ENCODE measurements at regions not wholly inside any gene's neighbourhood (a gene's known extent, or its start where the extent isn't known, plus 50 kb on each side); places are given as distances from the start of the nearest gene placed in this dataset.

DNA sequence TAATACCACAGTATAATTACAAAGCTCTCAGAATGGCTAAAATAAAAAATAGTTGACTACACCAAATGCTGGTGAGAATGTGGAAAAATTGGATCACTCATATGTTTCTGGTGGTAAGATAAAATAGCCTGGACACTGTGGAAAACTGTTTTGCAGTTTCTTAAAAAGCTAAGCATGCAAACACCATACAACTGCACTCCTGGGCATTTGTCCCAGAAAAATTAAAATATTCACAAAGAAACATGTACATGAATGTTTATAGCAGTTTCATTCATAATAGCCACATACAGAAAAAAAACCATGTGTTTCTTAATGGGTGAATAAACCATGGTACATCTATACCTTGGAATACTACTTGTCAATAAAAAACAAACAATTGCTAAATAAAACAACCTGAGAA is 172.9 kb downstream of the AHR start:
- TF ChIP-seq, protein P1, sequence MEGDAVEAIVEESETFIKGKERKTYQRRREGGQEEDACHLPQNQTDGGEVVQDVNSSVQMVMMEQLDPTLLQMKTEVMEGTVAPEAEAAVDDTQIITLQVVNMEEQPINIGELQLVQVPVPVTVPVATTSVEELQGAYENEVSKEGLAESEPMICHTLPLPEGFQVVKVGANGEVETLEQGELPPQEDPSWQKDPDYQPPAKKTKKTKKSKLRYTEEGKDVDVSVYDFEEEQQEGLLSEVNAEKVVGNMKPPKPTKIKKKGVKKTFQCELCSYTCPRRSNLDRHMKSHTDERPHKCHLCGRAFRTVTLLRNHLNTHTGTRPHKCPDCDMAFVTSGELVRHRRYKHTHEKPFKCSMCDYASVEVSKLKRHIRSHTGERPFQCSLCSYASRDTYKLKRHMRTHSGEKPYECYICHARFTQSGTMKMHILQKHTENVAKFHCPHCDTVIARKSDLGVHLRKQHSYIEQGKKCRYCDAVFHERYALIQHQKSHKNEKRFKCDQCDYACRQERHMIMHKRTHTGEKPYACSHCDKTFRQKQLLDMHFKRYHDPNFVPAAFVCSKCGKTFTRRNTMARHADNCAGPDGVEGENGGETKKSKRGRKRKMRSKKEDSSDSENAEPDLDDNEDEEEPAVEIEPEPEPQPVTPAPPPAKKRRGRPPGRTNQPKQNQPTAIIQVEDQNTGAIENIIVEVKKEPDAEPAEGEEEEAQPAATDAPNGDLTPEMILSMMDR (IDR thresholded peaks at IDR 0.05; ENCODE audit: low read depth, low read length) = no peak
- DNase-seq (ENCODE audit: extremely low read depth, low read depth) = no peak

DNA sequence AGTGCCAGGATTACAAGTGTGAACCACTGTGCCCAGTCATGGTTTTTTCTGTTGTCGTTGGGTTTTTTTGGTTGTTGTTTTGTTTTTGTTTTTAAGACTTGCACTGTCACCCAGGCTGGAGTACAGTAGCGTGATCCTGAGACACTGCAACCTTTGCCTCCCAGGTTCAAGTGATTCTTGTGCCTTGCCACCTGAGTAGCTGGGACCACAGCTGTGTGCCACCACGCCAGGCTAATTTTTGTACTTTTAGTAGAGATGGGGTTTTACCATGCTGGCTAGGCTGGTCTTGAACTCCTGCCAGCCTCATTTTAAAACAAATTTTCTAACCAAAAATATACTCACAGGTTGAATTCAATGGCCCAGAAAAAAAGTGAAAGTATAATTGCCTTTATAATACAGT is 174.1 kb downstream of the AHR start:
- TF ChIP-seq, protein P1 (IDR thresholded peaks at IDR 0.05; ENCODE audit: low read depth, low read length) = no peak
- DNase-seq (ENCODE audit: extremely low read depth, low read depth) = no peak

DNA sequence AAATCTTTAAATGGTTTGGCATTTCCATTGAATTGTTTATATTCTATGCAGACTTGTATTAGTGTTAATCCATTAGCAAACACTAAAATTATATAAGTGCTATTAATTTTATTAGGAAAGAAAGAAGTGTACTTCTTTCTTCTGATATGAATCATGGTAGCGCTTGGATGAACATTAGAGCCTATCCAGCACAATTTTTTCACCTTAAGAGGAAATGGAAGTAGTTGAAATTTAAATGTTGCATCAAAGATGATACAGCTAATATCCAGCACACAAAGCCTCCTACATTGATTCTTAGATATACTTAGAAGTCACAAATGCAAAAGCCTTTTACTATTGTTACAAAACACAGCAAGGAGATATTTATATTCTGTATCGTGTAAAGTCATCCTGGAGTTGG is 174.5 kb downstream of the AHR start:
- no peak for DNase-seq (ENCODE audit: extremely low read depth, low read depth)
- TF ChIP-seq, protein P1 (IDR thresholded peaks at IDR 0.05; ENCODE audit: low read depth, low read length) = no peak

DNA sequence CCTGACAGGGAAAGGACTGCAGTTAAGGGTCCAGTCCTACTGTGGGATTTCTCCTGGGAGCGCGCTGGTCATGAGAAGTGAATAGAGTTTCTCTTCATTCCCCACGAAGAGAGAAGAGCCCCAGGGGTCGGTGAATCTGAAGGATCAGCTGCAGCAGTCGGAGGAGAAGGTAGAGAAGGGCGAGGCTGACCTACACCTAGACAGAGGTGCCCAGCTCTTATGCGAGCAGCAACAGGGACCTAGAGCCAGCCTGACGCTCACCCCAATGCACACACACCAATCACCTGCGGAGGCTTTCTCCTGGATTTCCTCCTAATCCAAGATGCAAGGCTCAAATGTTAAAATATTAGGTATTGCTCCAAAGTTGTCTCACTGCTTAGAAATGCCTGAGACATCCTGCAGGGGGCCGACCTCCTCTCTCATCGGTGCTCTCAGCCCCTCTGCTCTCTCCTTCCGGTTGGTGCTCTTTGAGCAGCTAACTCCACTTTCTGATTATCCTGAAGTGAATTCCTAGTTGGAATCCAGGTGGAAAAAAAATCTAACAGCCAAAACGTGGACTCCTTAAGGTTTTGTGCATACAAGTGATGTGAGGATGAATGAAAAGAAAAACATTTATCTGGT is 176.4 kb downstream of the AHR start:
- DNase-seq (ENCODE audit: extremely low read depth, low read depth) = no peak
- TF ChIP-seq, protein P1 (IDR thresholded peaks at IDR 0.05; ENCODE audit: low read depth, low read length) = no peak; the same call in 1 of the 2 replicates

DNA sequence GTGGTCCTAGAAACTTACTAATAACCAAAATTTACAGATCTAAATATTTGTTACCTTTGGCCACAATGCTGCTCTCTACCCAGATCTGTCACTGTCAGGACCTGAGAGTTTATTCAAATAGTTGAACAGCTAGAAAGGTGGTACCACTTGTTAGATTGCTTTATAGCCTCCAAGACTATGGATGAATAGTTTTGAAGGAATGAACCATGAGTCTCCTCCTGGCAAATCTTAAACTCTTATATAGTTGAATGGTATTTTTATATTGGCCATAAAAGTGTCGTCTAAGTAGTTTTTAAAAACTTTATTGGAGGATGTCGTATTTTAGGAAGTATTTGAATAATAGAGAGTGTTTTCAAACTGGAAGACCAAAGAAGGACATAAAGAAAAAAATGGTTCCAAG is 178.7 kb downstream of the AHR start:
- DNase-seq (ENCODE audit: extremely low read depth, low read depth) = no peak

DNA sequence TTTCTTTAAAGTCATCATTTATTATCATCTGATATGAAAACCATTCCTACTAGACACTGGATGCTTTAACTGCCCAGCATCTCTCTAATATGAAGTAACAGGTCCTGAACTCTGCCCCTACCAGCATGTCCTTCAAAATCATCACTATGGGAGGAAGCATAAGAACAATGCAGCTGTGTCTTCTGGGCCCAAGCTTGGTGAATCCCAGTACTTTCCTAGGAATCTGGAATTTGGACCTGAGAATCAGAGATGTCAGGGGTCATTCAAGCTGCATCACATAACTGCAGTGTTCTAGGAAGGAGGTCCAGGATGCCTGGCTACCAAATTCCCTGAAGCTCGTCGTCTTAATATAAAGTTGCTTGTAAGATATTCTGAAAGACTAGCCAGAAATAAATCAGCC is 182.7 kb downstream of the AHR start:
- no peak for DNase-seq (ENCODE audit: extremely low read depth, low read depth)
- TF ChIP-seq, protein P1 (IDR thresholded peaks at IDR 0.05; ENCODE audit: low read depth, low read length) = no peak

More for the DNA sequence above, 178.7 kb downstream of the AHR start:
- TF ChIP-seq, protein P1 (IDR thresholded peaks at IDR 0.05; ENCODE audit: low read depth, low read length) = no peak

DNA sequence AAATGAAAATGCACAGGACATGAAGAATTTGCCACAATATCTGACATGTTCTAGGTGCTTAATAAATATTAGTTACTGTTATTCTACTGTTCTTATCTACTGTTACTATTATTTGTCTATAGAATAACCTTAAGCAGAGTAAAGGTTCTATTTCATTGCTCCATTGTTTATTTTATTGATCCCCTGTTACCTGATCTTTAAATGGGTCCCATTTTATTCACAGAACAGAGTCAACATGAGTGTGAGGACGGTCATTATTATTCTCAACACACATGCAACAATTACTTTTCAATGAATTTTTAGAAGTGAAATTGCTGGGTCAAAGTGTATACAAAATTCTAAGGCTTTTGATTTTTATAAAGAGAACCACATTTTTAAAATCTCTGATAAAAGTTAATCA is 186.9 kb downstream of the AHR start:
- no peak for DNase-seq (ENCODE audit: extremely low read depth, low read depth)
- TF ChIP-seq, protein P1 (IDR thresholded peaks at IDR 0.05; ENCODE audit: low read depth, low read length) = no peak
